ENCODE measurements at regions not wholly inside any gene's neighbourhood (a gene's known extent, or its start where the extent isn't known, plus 50 kb on each side); places are given as distances from the start of the nearest gene placed in this dataset.
A peak's percentile ranks its signal among the peaks of the same experiment; 100 is the strongest.

GRCh38 chrX:124216396-124217115, 115.9 kb upstream of the TEX13D start:
- Histone ChIP-seq H3K4me1 (peaks cover 0 to 16% (median 11%) of the 10 kb centered on the region in 4 donors), H3K4me3 (no peak overlapping the region), H3K36me3 (no peaks in the 10 kb centered on the region), H3K27ac (peak overlapping the region in 1 of 4 donors; percentile 70), H3K27me3 (no peaks in the 10 kb centered on the region), H3K9me3 (no peaks in the 10 kb centered on the region)
- TF ChIP-seq EP300 (IDR thresholded peaks at IDR 0.05): no peak
- TF ChIP-seq POLR2A (IDR thresholded peaks at IDR 0.05): no peak
- TF ChIP-seq CTCF (IDR thresholded peaks at IDR 0.05): no peak
- DNase-seq (ENCODE audit: low spot score in 2 of 2): no peak
- 51 to 74% methylated on average over 3 to 8 of the region's 8 CpGs for WGBS, 2 donors

- H3K27me3 ChIP-seq: no peaks in the 10 kb centered on the region
- no peak overlapping the region for H3K4me3 ChIP-seq
- DNase-seq (ENCODE audit: low spot score in 2 of 2): peak in 1 of 2 donors; percentile 8
- peaks cover 0 to 16% (median 11%) of the 10 kb centered on the region in 4 donors for H3K4me1 ChIP-seq
- TF ChIP-seq CTCF (IDR thresholded peaks at IDR 0.05) (no peak), EP300 (IDR thresholded peaks at IDR 0.05) (no peak), POLR2A (IDR thresholded peaks at IDR 0.05) (no peak)
- peak overlapping the region in 3 of 4 donors; percentile 7 to 70 (median 62) for H3K27ac ChIP-seq
- H3K36me3 ChIP-seq: no peaks in the 10 kb centered on the region
- H3K9me3 ChIP-seq: no peaks in the 10 kb centered on the region
- WGBS, 2 donors: 34 to 35% methylated on average over 10 of the region's 10 CpGs
Observed at GRCh38 chrX:124217304-124218251, 114.9 kb upstream of the TEX13D start.

- H3K9me3 ChIP-seq: no peaks in the 10 kb centered on the region
- H3K4me3 ChIP-seq: no peak overlapping the region
- no peak for TF ChIP-seq CTCF (IDR thresholded peaks at IDR 0.05)
- TF ChIP-seq EP300 (IDR thresholded peaks at IDR 0.05): no peak
- TF ChIP-seq POLR2A (IDR thresholded peaks at IDR 0.05): no peak
- WGBS, 2 donors: 56% methylated on average over 7 of the region's 7 CpGs
- H3K4me1 ChIP-seq: peaks cover 0 to 5% (median 0%) of the 10 kb centered on the region in 4 donors
- no peaks in the 10 kb centered on the region for H3K36me3 ChIP-seq
- H3K27ac ChIP-seq: no peak overlapping the region
- no peak for DNase-seq (ENCODE audit: low spot score in 2 of 2)
- no peaks in the 10 kb centered on the region for H3K27me3 ChIP-seq
Observed at GRCh38 chrX:124223524-124223923, 108.9 kb upstream of the TEX13D start.

DNA sequence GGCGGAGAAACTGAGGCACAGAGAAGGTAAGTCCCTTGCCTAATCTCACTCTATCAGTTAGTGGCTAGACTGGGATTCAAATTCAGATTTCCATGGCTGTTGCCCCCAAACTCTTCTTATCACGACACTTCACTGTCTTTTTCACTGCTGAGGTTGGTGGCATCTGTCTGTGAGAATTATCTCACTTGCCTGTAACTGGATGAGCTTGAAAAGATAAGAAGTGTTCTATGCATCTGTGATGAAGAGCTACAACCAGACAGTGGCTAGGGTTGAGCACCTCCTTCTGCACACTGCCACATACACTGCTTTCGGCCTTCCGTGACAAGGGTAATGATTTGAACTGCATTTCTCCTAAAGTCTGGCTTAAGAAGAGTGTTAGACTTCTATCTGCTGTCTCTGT, 107.9 kb upstream of the TEX13D start:
- no peak overlapping the region for H3K27ac ChIP-seq
- no peaks in the 10 kb centered on the region for H3K9me3 ChIP-seq
- no peak for TF ChIP-seq POLR2A (IDR thresholded peaks at IDR 0.05)

DNA sequence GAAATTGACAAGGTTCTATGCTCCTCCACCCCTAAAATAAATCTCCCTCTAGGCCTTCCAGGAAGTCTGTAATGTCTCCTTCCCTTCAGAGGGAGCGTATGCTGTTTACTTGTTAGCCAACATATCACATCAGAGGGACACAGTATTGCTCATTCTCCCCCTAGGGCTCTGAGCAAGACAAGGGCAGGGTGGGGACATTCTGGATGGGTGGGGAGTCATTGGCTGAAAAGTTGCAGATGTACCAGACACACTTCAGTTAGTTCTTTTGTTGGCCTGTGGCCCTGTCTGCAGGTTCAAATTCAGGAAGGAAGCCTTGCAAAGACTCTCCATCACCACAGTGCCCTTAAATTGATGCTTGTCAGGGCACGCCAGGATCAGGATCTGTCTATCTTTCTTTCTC, 106.3 kb upstream of the TEX13D start:
- no peaks in the 10 kb centered on the region for H3K9me3 ChIP-seq
- DNase-seq (ENCODE audit: low spot score in 2 of 2): no peak
- H3K4me1 ChIP-seq: no peaks in the 10 kb centered on the region
- no peaks in the 10 kb centered on the region for H3K27me3 ChIP-seq
- no peak overlapping the region for H3K27ac ChIP-seq
- H3K4me3 ChIP-seq: no peak overlapping the region
- no peak for TF ChIP-seq EP300 (IDR thresholded peaks at IDR 0.05)
- TF ChIP-seq POLR2A (IDR thresholded peaks at IDR 0.05): no peak
- TF ChIP-seq CTCF (IDR thresholded peaks at IDR 0.05): no peak
- H3K36me3 ChIP-seq: no peaks in the 10 kb centered on the region
- 72 to 94% methylated on average over 2 of the region's 2 CpGs for WGBS, 2 donors

More for the DNA sequence above, 107.9 kb upstream of the TEX13D start:
- Histone ChIP-seq H3K36me3 (no peaks in the 10 kb centered on the region), H3K4me1 (no peaks in the 10 kb centered on the region), H3K4me3 (no peak overlapping the region), H3K27me3 (no peaks in the 10 kb centered on the region)
- whole genome bisulfite sequencing, 2 donors: 69 to 96% methylated on average over 4 of the region's 4 CpGs
- no peak for DNase-seq (ENCODE audit: low spot score in 2 of 2)

All from tibial nerve (tissue), 4 donors.